ENCODE measurements at regions not wholly inside any gene's neighbourhood (a gene's known extent, or its start where the extent isn't known, plus 50 kb on each side); places are given as distances from the start of the nearest gene placed in this dataset.

DNA sequence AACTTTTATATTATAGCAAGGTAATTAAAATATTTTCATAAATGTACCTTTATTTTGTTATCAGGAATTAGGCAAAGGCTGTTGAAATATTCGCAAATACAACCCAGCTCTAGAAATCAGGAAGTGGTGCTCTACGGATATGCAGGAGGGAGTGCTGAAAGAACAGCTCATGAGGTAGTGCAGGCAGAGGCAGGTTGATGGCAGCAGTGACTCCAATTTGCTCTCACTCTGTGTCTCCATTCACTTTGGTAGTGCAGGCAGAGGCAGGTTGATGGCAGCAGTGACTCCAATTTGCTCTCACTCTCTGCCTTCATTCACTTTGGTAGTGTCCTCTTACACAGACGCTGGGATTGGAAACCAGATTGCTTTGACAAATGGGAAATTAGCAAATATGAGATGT, 277.9 kb downstream of the TRIML1 start:
- TF ChIP-seq, protein P1, sequence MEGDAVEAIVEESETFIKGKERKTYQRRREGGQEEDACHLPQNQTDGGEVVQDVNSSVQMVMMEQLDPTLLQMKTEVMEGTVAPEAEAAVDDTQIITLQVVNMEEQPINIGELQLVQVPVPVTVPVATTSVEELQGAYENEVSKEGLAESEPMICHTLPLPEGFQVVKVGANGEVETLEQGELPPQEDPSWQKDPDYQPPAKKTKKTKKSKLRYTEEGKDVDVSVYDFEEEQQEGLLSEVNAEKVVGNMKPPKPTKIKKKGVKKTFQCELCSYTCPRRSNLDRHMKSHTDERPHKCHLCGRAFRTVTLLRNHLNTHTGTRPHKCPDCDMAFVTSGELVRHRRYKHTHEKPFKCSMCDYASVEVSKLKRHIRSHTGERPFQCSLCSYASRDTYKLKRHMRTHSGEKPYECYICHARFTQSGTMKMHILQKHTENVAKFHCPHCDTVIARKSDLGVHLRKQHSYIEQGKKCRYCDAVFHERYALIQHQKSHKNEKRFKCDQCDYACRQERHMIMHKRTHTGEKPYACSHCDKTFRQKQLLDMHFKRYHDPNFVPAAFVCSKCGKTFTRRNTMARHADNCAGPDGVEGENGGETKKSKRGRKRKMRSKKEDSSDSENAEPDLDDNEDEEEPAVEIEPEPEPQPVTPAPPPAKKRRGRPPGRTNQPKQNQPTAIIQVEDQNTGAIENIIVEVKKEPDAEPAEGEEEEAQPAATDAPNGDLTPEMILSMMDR (IDR thresholded peaks at IDR 0.05): no peak
- TF ChIP-seq POLR2A (IDR thresholded peaks at IDR 0.05) (no peak), EP300 (IDR thresholded peaks at IDR 0.05) (no peak)
